ENCODE measurements at regions not wholly inside any gene's neighbourhood (a gene's known extent, or its start where the extent isn't known, plus 50 kb on each side); places are given as distances from the start of the nearest gene placed in this dataset.

DNA sequence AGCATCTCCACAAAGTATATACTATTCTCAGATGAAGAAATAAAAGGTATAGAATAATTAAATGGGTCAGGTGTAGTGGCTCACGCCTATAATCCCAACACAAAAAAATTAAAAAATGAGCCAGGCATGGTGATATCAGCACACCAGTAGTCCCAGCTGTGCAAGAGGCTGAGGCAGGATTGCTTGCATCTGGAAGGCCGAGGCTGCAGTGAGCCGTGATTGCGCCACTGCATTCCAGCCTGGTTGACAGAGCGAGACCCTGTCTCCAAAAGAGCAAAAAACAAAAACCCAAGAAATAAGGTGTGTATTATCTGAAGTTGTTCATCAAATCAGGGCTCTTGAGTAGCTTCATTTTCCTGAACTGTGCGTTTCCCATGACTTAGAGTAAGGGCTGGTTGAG is 83.2 kb upstream of the MYO10 start:
- Mint-ChIP-seq H3K27ac (no peak overlapping the region), H3K9me3 (no peaks in the 10 kb centered on the region), H3K4me3 (no peak overlapping the region), H3K4me1 (no peaks in the 10 kb centered on the region), H3K36me3 (ENCODE audit: low read depth) (no peaks in the 10 kb centered on the region), H3K27me3 (ENCODE audit: insufficient read depth, low read depth, poor library complexity) (no peaks in the 10 kb centered on the region)
- Histone ChIP-seq H3K4me2 (no peak overlapping the region), H4K20me1 (replicated peaks; ENCODE audit: insufficient read depth) (no peaks in the 10 kb centered on the region), H3K4me3 (no peak overlapping the region), H2AFZ (no peak overlapping the region), H3K79me2 (replicated peaks; ENCODE audit: insufficient read depth) (no peaks in the 10 kb centered on the region), H3K27ac (ENCODE audit: low read depth) (no peak overlapping the region), H3K9me2 (ENCODE audit: insufficient read depth) (no peaks in the 10 kb centered on the region), H3F3A (replicated peaks; ENCODE audit: low read depth) (no peaks in the 10 kb centered on the region), H3K4me1 (ENCODE audit: insufficient read depth) (no peaks in the 10 kb centered on the region), H3K27me3 (ENCODE audit: insufficient read depth) (no peaks in the 10 kb centered on the region), H3K36me3 (ENCODE audit: insufficient read depth) (no peaks in the 10 kb centered on the region)
- no peak for DNase-seq (ENCODE audit: low spot score)
- no peak for ATAC-seq
- no peak for TF ChIP-seq POLR2AphosphoS5 (IDR thresholded peaks at IDR 0.05; ENCODE audit: low read depth)
- TF ChIP-seq ZNF331 (CRISPR knock-in tag; IDR thresholded peaks at IDR 0.05; ENCODE audit: low read depth) = no peak
- TF ChIP-seq, protein P1, sequence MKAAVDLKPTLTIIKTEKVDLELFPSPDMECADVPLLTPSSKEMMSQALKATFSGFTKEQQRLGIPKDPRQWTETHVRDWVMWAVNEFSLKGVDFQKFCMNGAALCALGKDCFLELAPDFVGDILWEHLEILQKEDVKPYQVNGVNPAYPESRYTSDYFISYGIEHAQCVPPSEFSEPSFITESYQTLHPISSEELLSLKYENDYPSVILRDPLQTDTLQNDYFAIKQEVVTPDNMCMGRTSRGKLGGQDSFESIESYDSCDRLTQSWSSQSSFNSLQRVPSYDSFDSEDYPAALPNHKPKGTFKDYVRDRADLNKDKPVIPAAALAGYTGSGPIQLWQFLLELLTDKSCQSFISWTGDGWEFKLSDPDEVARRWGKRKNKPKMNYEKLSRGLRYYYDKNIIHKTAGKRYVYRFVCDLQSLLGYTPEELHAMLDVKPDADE (IDR thresholded peaks at IDR 0.05) = no peak
- TF ChIP-seq EZH2 (IDR thresholded peaks at IDR 0.05; ENCODE audit: low read depth, unreplicated experiment) = no peak
- no peak for TF ChIP-seq CREB1 (CRISPR knock-in tag; IDR thresholded peaks at IDR 0.05; ENCODE audit: low read depth)
- TF ChIP-seq, protein P2, sequence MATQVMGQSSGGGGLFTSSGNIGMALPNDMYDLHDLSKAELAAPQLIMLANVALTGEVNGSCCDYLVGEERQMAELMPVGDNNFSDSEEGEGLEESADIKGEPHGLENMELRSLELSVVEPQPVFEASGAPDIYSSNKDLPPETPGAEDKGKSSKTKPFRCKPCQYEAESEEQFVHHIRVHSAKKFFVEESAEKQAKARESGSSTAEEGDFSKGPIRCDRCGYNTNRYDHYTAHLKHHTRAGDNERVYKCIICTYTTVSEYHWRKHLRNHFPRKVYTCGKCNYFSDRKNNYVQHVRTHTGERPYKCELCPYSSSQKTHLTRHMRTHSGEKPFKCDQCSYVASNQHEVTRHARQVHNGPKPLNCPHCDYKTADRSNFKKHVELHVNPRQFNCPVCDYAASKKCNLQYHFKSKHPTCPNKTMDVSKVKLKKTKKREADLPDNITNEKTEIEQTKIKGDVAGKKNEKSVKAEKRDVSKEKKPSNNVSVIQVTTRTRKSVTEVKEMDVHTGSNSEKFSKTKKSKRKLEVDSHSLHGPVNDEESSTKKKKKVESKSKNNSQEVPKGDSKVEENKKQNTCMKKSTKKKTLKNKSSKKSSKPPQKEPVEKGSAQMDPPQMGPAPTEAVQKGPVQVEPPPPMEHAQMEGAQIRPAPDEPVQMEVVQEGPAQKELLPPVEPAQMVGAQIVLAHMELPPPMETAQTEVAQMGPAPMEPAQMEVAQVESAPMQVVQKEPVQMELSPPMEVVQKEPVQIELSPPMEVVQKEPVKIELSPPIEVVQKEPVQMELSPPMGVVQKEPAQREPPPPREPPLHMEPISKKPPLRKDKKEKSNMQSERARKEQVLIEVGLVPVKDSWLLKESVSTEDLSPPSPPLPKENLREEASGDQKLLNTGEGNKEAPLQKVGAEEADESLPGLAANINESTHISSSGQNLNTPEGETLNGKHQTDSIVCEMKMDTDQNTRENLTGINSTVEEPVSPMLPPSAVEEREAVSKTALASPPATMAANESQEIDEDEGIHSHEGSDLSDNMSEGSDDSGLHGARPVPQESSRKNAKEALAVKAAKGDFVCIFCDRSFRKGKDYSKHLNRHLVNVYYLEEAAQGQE (IDR thresholded peaks at IDR 0.05; ENCODE audit: unreplicated experiment) = no peak
- no peak for TF ChIP-seq JUNB (IDR thresholded peaks at IDR 0.05; ENCODE audit: unreplicated experiment)
- no peak for TF ChIP-seq STAT1 (IDR thresholded peaks at IDR 0.05; ENCODE audit: unreplicated experiment)
- no peak for TF ChIP-seq ZNF114 (CRISPR knock-in tag; IDR thresholded peaks at IDR 0.05)
- TF ChIP-seq NANOG (IDR thresholded peaks at IDR 0.05; ENCODE audit: borderline replicate concordance) = no peak
- TF ChIP-seq, protein P3, sequence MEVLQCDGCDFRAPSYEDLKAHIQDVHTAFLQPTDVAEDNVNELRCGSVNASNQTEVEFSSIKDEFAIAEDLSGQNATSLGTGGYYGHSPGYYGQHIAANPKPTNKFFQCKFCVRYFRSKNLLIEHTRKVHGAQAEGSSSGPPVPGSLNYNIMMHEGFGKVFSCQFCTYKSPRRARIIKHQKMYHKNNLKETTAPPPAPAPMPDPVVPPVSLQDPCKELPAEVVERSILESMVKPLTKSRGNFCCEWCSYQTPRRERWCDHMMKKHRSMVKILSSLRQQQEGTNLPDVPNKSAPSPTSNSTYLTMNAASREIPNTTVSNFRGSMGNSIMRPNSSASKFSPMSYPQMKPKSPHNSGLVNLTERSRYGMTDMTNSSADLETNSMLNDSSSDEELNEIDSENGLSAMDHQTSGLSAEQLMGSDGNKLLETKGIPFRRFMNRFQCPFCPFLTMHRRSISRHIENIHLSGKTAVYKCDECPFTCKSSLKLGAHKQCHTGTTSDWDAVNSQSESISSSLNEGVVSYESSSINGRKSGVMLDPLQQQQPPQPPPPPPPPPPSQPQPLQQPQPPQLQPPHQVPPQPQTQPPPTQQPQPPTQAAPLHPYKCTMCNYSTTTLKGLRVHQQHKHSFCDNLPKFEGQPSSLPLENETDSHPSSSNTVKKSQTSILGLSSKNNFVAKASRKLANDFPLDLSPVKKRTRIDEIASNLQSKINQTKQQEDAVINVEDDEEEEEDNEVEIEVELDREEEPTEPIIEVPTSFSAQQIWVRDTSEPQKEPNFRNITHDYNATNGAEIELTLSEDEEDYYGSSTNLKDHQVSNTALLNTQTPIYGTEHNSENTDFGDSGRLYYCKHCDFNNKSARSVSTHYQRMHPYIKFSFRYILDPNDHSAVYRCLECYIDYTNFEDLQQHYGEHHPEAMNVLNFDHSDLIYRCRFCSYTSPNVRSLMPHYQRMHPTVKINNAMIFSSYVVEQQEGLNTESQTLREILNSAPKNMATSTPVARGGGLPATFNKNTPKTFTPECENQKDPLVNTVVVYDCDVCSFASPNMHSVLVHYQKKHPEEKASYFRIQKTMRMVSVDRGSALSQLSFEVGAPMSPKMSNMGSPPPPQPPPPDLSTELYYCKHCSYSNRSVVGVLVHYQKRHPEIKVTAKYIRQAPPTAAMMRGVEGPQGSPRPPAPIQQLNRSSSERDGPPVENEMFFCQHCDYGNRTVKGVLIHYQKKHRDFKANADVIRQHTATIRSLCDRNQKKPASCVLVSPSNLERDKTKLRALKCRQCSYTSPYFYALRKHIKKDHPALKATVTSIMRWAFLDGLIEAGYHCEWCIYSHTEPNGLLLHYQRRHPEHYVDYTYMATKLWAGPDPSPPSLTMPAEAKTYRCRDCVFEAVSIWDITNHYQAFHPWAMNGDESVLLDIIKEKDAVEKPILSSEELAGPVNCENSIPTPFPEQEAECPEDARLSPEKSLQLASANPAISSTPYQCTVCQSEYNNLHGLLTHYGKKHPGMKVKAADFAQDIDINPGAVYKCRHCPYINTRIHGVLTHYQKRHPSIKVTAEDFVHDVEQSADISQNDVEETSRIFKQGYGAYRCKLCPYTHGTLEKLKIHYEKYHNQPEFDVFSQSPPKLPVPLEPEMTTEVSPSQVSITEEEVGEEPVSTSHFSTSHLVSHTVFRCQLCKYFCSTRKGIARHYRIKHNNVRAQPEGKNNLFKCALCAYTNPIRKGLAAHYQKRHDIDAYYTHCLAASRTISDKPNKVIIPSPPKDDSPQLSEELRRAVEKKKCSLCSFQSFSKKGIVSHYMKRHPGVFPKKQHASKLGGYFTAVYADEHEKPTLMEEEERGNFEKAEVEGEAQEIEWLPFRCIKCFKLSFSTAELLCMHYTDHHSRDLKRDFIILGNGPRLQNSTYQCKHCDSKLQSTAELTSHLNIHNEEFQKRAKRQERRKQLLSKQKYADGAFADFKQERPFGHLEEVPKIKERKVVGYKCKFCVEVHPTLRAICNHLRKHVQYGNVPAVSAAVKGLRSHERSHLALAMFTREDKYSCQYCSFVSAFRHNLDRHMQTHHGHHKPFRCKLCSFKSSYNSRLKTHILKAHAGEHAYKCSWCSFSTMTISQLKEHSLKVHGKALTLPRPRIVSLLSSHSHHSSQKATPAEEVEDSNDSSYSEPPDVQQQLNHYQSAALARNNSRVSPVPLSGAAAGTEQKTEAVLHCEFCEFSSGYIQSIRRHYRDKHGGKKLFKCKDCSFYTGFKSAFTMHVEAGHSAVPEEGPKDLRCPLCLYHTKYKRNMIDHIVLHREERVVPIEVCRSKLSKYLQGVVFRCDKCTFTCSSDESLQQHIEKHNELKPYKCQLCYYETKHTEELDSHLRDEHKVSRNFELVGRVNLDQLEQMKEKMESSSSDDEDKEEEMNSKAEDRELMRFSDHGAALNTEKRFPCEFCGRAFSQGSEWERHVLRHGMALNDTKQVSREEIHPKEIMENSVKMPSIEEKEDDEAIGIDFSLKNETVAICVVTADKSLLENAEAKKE (CRISPR knock-in tag; IDR thresholded peaks at IDR 0.05) = no peak
- TF ChIP-seq EZH2phosphoT487 (IDR thresholded peaks at IDR 0.05; ENCODE audit: unreplicated experiment) = no peak
- TF ChIP-seq, protein P4, sequence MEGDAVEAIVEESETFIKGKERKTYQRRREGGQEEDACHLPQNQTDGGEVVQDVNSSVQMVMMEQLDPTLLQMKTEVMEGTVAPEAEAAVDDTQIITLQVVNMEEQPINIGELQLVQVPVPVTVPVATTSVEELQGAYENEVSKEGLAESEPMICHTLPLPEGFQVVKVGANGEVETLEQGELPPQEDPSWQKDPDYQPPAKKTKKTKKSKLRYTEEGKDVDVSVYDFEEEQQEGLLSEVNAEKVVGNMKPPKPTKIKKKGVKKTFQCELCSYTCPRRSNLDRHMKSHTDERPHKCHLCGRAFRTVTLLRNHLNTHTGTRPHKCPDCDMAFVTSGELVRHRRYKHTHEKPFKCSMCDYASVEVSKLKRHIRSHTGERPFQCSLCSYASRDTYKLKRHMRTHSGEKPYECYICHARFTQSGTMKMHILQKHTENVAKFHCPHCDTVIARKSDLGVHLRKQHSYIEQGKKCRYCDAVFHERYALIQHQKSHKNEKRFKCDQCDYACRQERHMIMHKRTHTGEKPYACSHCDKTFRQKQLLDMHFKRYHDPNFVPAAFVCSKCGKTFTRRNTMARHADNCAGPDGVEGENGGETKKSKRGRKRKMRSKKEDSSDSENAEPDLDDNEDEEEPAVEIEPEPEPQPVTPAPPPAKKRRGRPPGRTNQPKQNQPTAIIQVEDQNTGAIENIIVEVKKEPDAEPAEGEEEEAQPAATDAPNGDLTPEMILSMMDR (conservative IDR thresholded peaks at IDR 0.05; ENCODE audit: low read depth in 2 of 2) = no peak
